C4-2B (cell line): ENCODE measurements at regions not wholly inside any gene's neighbourhood (a gene's known extent, or its start where the extent isn't known, plus 50 kb on each side); places are given as distances from the start of the nearest gene placed in this dataset.

Experiments
- ZFX ChIP-seq: fragments of 450-650 bp; IDR thresholded peaks from 2 replicates; pipeline ENCODE4 v1.6.1; 2017
- TF ChIP-seq, protein P1 (sequence below): fragments of 450-650 bp; conservative IDR thresholded peaks from 2 replicates; pipeline ENCODE4 v1.5.1; 2017; ENCODE audit warnings: mild to moderate bottlenecking

DNA sequence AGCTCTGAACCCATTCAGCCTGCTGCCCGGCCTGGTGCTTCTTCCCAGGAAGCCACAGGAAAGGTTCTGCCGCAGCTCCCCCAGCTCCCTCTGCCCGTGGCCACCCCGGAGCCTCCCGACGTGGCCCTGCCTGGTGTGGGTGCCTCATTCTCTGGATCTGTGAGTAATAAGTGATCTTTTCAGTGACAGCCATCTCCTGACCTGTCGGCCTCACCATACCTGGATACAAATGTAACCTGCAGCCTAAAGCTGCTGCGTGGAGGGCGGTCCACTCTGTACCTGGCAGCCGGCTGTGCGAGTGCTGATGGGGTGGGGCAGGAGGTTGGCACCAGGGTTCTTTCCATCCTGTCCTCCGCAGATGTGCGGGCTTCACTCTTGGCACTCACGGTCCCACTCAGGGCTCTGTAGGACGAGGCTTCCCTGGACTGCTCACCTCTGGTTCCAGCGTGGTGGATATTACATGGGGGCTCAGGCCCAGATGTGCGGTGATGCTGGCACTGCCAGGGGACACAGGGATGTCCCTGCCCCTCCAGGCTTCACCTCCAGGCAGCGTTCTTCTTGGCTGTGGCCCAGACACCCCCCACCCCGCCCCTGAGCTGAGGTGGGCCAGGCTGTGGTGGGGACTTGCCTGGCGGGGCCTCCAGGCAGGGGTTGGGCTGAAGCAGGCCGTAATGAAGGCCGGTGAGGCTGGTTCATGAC, 748.5 kb downstream of the BRD1 start:
- TF ChIP-seq, protein P1, sequence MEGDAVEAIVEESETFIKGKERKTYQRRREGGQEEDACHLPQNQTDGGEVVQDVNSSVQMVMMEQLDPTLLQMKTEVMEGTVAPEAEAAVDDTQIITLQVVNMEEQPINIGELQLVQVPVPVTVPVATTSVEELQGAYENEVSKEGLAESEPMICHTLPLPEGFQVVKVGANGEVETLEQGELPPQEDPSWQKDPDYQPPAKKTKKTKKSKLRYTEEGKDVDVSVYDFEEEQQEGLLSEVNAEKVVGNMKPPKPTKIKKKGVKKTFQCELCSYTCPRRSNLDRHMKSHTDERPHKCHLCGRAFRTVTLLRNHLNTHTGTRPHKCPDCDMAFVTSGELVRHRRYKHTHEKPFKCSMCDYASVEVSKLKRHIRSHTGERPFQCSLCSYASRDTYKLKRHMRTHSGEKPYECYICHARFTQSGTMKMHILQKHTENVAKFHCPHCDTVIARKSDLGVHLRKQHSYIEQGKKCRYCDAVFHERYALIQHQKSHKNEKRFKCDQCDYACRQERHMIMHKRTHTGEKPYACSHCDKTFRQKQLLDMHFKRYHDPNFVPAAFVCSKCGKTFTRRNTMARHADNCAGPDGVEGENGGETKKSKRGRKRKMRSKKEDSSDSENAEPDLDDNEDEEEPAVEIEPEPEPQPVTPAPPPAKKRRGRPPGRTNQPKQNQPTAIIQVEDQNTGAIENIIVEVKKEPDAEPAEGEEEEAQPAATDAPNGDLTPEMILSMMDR = no peak
- no peak for TF ChIP-seq ZFX
